Naive B cell (primary cell): ENCODE measurements at regions not wholly inside any gene's neighbourhood (a gene's known extent, or its start where the extent isn't known, plus 50 kb on each side); places are given as distances from the start of the nearest gene placed in this dataset.

Experiments used
- ATAC-seq, 2 donors: fragments of 150-1000 bp; cut with Tn5 transposase; 2 replicates each; pipeline ENCODE4 v1.10.0; 2021; ENCODE audit warnings: low read depth in 2 of 2, mild to moderate bottlenecking in 2 of 2, moderate library complexity in 2 of 2
- DNase-seq: peaks from one replicate; pipeline ENCODE4 v3.0.0; 2022
- H3K27ac Mint-ChIP-seq, 6 donors: one replicate each; pipeline ENCODE4 v1.8.0; 2020 to 2022; ENCODE audit warnings: mild to moderate bottlenecking in 6 of 6, mixed read lengths in 6 of 6, moderate library complexity in 5 of 6, inconsistent platforms in 2 of 6
- H3K27me3 Mint-ChIP-seq, 3 donors: one replicate each; pipeline ENCODE4 v1.8.0; 2021 to 2022; ENCODE audit warnings: mixed read lengths in 3 of 3, mild to moderate bottlenecking in 1 of 3
- H3K36me3 Mint-ChIP-seq, 2 donors: one replicate each; pipeline ENCODE4 v1.8.0; 2020 to 2022; ENCODE audit warnings: mixed read lengths in 2 of 2, inconsistent platforms in 1 of 2, mild to moderate bottlenecking in 1 of 2
- H3K4me1 Mint-ChIP-seq, 3 donors: one replicate each; pipeline ENCODE4 v1.8.0; 2020 to 2022; ENCODE audit warnings: mixed read lengths in 3 of 3, inconsistent platforms in 1 of 3, mild to moderate bottlenecking in 1 of 3, moderate library complexity in 1 of 3
- H3K4me3 Mint-ChIP-seq, 8 donors: one replicate each; pipeline ENCODE4 v1.8.0; 2020 to 2022; ENCODE audit warnings: mild to moderate bottlenecking in 8 of 8, mixed read lengths in 8 of 8, moderate library complexity in 8 of 8, inconsistent platforms in 2 of 8
- H3K9me3 Mint-ChIP-seq, 7 donors: one replicate each; pipeline ENCODE4 v1.8.0; 2020 to 2022; ENCODE audit warnings: mixed read lengths in 7 of 7, mild to moderate bottlenecking in 5 of 7, inconsistent platforms in 2 of 7, moderate library complexity in 1 of 7

DNA sequence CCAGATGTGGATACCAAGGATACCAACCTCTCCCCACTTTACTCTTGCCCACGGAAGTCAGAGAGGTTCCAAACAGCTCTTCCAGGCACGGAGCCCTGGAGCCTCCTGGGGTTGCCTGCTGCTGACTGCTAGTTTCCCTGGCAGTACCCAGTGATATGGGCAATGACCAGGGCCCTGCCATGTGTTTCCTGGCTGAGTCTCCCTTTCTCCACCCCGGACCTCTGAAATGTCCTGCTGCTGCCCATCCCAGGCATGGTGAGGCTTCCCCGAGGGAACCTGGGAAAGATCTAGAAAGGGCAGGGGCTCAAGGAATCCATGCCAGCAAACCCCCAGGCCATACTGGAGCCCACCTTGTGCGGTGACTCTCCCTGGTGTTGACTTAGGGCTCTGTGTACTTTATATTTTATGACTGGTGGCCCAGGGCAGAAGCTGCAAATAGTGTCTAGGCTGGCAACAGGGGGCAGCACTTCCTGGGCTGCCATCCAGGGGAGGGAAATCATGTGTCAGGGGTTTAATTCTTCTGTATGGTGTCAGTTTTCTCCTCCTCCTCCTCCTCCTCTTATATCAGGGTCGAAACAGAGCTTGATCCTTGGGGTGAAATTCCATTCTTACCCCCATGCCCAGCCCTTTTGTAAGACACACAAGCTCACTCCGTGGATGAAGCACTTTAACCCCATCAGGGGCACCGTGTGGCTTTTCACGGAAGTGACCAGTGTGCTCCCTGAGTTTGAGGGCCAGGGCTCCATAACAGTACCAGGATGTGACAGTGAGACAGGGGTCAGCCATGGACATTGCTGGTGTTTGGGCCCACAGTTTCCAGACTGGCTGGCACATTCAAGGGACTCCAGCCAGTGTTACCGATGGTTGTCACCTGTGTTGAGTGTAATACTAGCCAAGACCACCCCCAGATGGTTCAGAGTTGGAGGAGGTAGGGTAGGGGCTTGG lies 62.4 kb upstream of the GDF10 start:
- Mint-ChIP-seq H3K4me1 (peaks cover 0 to 5% (median 4%) of the 10 kb centered on the region in 3 donors), H3K36me3 (no peaks in the 10 kb centered on the region), H3K9me3 (peaks cover 0 to 3% (median 0%) of the 10 kb centered on the region in 7 donors), H3K27ac (peak overlapping the region in 1 of 6 donors; percentile 47), H3K27me3 (peaks cover 0 to 8% (median 0%) of the 10 kb centered on the region in 3 donors), H3K4me3 (no peak overlapping the region)
- no peak for ATAC-seq
- no peak for DNase-seq

- peaks cover 0 to 3% (median 0%) of the 10 kb centered on the region in 7 donors for H3K9me3 Mint-ChIP-seq
- H3K4me3 Mint-ChIP-seq = no peak overlapping the region
- peaks cover 0 to 8% (median 0%) of the 10 kb centered on the region in 3 donors for H3K27me3 Mint-ChIP-seq
- no peaks in the 10 kb centered on the region for H3K36me3 Mint-ChIP-seq
- H3K27ac Mint-ChIP-seq = no peak overlapping the region
- ATAC-seq = no peak
- peaks cover 0 to 8% (median 5%) of the 10 kb centered on the region in 3 donors for H3K4me1 Mint-ChIP-seq
- no peak for DNase-seq
These were observed 61.5 kb upstream of the GDF10 start for GRCh38 chr10:47238331-47239095.

DNA sequence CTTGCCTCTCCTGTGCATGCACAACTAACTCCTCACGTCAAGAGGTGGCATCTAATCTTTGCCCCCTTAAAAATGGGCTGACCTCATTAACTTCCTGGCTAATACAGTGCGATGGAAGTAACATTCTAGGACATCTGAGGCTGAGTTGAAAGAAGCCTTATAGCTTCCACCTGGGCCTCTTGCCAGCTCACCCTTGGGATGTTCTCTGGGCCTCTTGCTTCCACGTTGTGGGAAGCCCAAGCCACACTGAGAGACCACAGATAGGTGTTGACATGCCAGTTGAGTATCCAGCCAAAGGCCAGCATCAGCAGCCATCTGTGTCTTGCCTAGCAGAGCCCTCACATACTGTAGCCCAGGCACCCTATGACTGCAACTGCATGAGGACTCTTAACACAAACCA lies 60.8 kb upstream of the GDF10 start:
- H3K4me1 Mint-ChIP-seq = peaks cover 0 to 8% (median 5%) of the 10 kb centered on the region in 3 donors
- no peak overlapping the region for H3K4me3 Mint-ChIP-seq
- DNase-seq (no peak), ATAC-seq (no peak)
- H3K27ac Mint-ChIP-seq = peak overlapping the region in 1 of 6 donors; percentile 76
- no peaks in the 10 kb centered on the region for H3K36me3 Mint-ChIP-seq
- peaks cover 0 to 3% (median 0%) of the 10 kb centered on the region in 7 donors for H3K9me3 Mint-ChIP-seq
- H3K27me3 Mint-ChIP-seq = peaks cover 0 to 8% (median 0%) of the 10 kb centered on the region in 3 donors

DNA sequence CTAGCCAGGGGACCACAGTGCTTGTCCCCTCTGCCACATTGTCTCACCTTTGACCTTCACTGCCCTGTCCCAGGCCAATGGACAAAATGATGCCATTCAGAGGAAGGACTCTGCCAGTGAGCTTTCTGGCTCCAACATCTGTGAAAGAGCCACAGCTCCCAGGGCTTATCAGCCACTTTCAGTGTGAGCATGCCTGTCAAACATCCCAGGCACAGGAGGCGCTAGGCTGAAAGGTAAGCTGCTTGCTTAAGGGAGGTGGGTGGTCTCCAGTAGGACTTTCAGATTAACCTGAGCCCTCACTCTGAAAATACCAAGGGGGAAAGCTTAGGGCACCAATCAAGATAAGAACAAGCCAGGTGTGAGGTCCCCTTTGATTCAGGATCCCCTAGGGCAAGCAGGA lies 59.8 kb upstream of the GDF10 start:
- Mint-ChIP-seq H3K27ac (peak overlapping the region in 3 of 6 donors; percentile 53 to 78 (median 75)), H3K9me3 (peaks cover 0 to 3% (median 0%) of the 10 kb centered on the region in 7 donors), H3K4me3 (no peak overlapping the region), H3K4me1 (peaks cover 0 to 8% (median 7%) of the 10 kb centered on the region in 3 donors), H3K36me3 (no peaks in the 10 kb centered on the region), H3K27me3 (peaks cover 0 to 8% (median 0%) of the 10 kb centered on the region in 3 donors)
- DNase-seq = no peak
- no peak for ATAC-seq

GRCh38 chr10:47241256-47241655 lies 58.7 kb upstream of the GDF10 start:
- Mint-ChIP-seq H3K4me3 (no peak overlapping the region), H3K36me3 (no peaks in the 10 kb centered on the region), H3K9me3 (peaks cover 0 to 2% (median 0%) of the 10 kb centered on the region in 7 donors), H3K4me1 (peaks cover 0 to 8% (median 7%) of the 10 kb centered on the region in 3 donors), H3K27ac (no peak overlapping the region), H3K27me3 (peaks cover 0 to 8% (median 0%) of the 10 kb centered on the region in 3 donors)
- no peak for ATAC-seq
- DNase-seq = no peak

GRCh38 chr10:47241946-47242867 lies 57.8 kb upstream of the GDF10 start:
- no peak overlapping the region for H3K4me3 Mint-ChIP-seq

DNA sequence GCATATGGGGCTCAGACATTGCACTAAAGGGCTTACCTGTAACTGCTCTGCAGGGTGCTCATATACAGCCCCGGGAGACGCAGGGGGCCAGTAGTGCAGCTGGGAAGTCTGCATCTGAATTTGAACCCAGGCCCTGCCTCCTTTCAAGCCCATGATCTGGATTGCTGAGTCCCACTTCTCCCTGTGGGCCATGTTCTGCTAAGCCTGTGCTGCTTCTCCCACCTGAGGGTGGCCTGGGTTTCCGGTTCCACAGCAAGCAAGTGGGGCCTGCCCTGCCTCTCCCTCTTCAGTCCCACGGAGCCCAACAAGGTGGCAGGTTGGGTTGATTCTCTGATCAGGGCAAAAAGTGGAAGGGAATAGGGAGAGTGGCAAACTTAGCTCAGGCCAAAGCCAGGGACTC lies 56.6 kb upstream of the GDF10 start:
- Mint-ChIP-seq H3K27ac (peak overlapping the region in 2 of 6 donors; percentile 62 to 82), H3K27me3 (peaks cover 0 to 13% (median 0%) of the 10 kb centered on the region in 3 donors), H3K36me3 (no peaks in the 10 kb centered on the region), H3K9me3 (no peaks in the 10 kb centered on the region), H3K4me3 (no peak overlapping the region), H3K4me1 (peaks cover 0 to 8% (median 7%) of the 10 kb centered on the region in 3 donors)
- no peak for ATAC-seq
- DNase-seq = no peak

More at GRCh38 chr10:47241946-47242867, 57.8 kb upstream of the GDF10 start:
- Mint-ChIP-seq H3K36me3 (no peaks in the 10 kb centered on the region), H3K27me3 (peaks cover 0 to 13% (median 0%) of the 10 kb centered on the region in 3 donors), H3K9me3 (peaks cover 0 to 2% (median 0%) of the 10 kb centered on the region in 7 donors), H3K4me1 (peaks cover 0 to 8% (median 7%) of the 10 kb centered on the region in 3 donors), H3K27ac (no peak overlapping the region)
- no peak for DNase-seq
- ATAC-seq = no peak

- no peak overlapping the region for H3K27ac Mint-ChIP-seq
- H3K9me3 Mint-ChIP-seq = no peaks in the 10 kb centered on the region
- no peak for ATAC-seq
- DNase-seq = no peak
- peaks cover 0 to 13% (median 0%) of the 10 kb centered on the region in 3 donors for H3K27me3 Mint-ChIP-seq
- H3K4me3 Mint-ChIP-seq = no peak overlapping the region
- H3K4me1 Mint-ChIP-seq = peaks cover 0 to 8% (median 7%) of the 10 kb centered on the region in 3 donors
- H3K36me3 Mint-ChIP-seq = no peaks in the 10 kb centered on the region
These were observed 56.2 kb upstream of the GDF10 start for GRCh38 chr10:47243791-47244190.

GRCh38 chr10:47244560-47245500 lies 55.2 kb upstream of the GDF10 start:
- no peak overlapping the region for H3K27ac Mint-ChIP-seq
- no peaks in the 10 kb centered on the region for H3K36me3 Mint-ChIP-seq
- ATAC-seq (no peak), DNase-seq (no peak)
- H3K27me3 Mint-ChIP-seq = peaks cover 0 to 8% (median 0%) of the 10 kb centered on the region in 3 donors
- peaks cover 0 to 2% (median 0%) of the 10 kb centered on the region in 7 donors for H3K9me3 Mint-ChIP-seq
- no peak overlapping the region for H3K4me3 Mint-ChIP-seq
- peaks cover 0 to 7% (median 7%) of the 10 kb centered on the region in 3 donors for H3K4me1 Mint-ChIP-seq

DNA sequence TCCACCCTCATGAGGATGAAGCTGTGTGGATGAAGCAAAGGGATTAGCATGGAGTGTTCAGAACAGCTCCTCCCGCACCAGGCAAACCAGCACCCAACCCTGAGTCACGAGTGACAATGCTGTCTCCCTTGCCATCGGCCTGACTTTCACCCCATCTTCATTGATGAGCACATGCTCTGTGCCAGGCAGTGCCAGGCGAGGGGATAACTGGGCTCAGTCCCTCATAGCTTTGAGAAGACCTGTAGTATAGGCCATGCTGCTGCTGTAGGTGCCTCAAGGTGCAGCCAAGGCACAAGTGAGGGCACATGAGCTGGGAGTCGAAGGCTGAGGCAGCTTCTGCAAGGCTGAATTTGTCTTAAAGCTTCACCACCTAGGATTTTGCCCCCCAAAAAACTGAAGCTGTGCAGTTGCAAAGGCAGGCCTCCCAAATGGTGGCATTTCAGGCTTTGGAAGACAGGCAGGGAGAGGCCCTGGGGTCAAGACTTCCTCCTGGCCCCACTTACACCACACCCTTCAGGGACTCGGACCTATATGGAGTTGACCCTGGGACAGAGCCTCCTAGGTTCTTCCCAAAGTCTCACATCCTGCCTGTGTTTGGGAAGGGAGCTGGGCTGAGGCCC lies 54.2 kb upstream of the GDF10 start:
- Mint-ChIP-seq H3K27ac (no peak overlapping the region), H3K4me1 (peaks cover 0 to 7% (median 7%) of the 10 kb centered on the region in 3 donors), H3K9me3 (peaks cover 0 to 2% (median 0%) of the 10 kb centered on the region in 7 donors), H3K4me3 (peak overlapping the region in 1 of 8 donors; percentile 22), H3K36me3 (no peaks in the 10 kb centered on the region), H3K27me3 (peaks cover 0 to 5% (median 0%) of the 10 kb centered on the region in 3 donors)
- no peak for DNase-seq
- no peak for ATAC-seq

- peaks cover 0 to 5% (median 0%) of the 10 kb centered on the region in 3 donors for H3K27me3 Mint-ChIP-seq
- peaks cover 0 to 2% (median 0%) of the 10 kb centered on the region in 7 donors for H3K9me3 Mint-ChIP-seq
- no peak for DNase-seq
- H3K4me1 Mint-ChIP-seq = peaks cover 0 to 7% (median 7%) of the 10 kb centered on the region in 3 donors
- H3K36me3 Mint-ChIP-seq = no peaks in the 10 kb centered on the region
- H3K27ac Mint-ChIP-seq = no peak overlapping the region
- H3K4me3 Mint-ChIP-seq = no peak overlapping the region
- ATAC-seq = no peak
These were observed 53.4 kb upstream of the GDF10 start for GRCh38 chr10:47246406-47247147.
